GM12875 (cell line): ENCODE measurements at regions not wholly inside any gene's neighbourhood (a gene's known extent, or its start where the extent isn't known, plus 50 kb on each side); places are given as distances from the start of the nearest gene placed in this dataset.

Experiments used
- H3K4me3 ChIP-seq: one replicate; pipeline ENCODE4 v1.5.1; 2011; ENCODE audit warnings: low read depth, low read length, control low read depth
- CTCF ChIP-seq: IDR thresholded peaks from 2 replicates; pipeline ENCODE4 v1.5.1; 2011; ENCODE audit warnings: low read depth, mild to moderate bottlenecking, control low read depth, inconsistent platforms, low read length, moderate library complexity, borderline replicate concordance; ENCODE audit not compliant: insufficient read depth

DNA sequence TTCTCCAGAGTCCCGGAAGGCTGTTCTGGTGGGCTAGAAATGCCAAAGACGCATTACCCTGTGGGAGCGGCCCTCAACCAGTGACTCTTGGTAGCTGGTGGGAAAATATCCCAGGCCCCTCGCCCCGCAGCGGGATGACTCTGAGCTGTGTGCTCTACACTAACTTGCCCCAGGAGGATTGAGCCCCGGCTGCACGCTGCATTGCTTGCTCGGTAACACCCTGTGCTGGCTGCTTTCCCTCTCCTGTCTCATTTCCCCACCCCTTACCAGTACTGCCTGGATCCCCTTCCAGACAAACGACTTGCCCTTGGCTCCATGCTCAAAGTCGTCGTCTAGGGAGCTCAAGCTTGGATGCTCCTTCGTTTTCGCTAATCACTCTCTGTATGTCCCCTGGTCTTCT, 411.8 kb upstream of the SULF2 start:
- no peak overlapping the region for H3K4me3 ChIP-seq
- TF ChIP-seq CTCF, result no peak

- H3K4me3 ChIP-seq, result no peak overlapping the region
- no peak for TF ChIP-seq CTCF
Measured at GRCh38 chr20:48196486-48196885, 411.2 kb upstream of the SULF2 start.

GRCh38 chr20:48196001-48196400, 410.7 kb upstream of the SULF2 start:
- no peak for TF ChIP-seq CTCF
- H3K4me3 ChIP-seq, result no peak overlapping the region

DNA sequence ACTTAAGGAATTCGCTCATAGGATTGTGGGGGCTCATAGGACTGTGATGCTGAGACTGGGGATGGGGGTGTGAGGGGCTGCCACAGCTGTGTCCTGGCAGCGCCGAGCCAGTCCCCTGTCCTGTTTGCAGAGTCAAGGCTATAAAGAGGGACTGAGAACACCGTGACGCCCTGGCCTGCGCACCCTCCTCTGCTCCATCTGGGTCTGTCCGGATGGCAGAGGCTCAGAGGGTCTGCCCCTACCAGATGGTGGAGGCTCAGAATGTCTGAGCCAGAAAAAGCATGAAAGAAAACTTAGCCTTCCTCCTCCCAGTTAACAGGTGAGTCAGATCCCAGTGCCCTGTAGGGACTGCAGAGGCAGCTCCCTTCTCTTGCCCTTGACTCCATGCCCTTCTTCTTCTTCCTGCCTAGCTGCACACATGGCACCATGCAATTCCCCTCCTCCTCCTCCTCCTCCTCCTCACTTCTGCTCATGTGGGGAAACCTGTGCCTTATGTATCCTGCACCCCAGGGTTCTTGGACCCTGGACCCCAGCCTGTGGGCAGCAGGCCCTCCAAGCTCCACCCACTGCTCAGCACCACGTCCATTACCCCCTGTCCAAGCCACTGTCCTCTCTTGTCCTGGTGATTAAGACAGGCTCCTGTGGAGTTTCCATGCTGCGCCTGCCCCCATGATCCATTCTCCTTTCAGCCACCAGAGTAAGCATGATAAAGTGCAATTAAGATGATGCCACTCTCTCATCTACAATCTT, 410.0 kb upstream of the SULF2 start:
- no peak for TF ChIP-seq CTCF
- no peak overlapping the region for H3K4me3 ChIP-seq

- no peak overlapping the region for H3K4me3 ChIP-seq
- no peak for TF ChIP-seq CTCF
Measured at GRCh38 chr20:48194583-48194982, 409.3 kb upstream of the SULF2 start.

DNA sequence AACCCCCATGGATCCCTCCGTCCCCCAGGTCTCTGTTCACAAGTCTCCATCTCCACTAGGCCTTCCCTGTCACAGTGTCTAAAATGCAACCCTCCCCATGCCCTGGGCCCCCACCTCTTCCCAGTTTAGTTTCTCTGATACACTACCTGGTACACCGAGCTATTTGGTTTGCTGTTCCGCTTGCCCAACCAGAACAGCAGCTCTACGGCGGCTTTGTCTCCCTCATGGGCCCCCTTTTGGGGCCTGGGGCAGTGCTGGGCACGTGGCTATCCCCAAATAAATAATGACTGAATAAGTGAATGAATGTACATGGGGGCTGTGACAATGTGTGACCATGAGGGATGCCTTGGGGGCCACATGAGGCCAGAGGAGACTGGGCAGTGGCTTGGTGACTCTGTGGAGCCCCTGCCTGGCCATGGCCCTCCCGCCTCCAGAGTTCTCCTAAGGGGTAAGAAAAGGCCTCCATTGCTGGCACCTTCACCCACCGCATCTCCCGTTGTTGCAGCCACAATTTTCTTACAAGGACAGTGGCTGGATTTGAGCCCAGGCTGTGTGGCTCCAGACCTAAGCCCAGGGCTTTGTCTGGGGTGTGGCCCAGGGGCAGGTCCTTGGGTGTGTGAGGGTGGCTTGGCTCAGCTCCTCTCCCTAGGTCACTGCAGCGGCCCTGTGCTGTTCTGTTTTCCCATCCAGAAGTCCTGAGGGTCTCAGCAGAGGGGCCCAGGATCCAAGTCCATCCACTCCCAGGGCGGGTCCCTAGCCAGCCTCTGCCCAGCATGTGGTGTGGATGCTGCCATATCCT, 408.5 kb upstream of the SULF2 start:
- TF ChIP-seq CTCF, result no peak

DNA sequence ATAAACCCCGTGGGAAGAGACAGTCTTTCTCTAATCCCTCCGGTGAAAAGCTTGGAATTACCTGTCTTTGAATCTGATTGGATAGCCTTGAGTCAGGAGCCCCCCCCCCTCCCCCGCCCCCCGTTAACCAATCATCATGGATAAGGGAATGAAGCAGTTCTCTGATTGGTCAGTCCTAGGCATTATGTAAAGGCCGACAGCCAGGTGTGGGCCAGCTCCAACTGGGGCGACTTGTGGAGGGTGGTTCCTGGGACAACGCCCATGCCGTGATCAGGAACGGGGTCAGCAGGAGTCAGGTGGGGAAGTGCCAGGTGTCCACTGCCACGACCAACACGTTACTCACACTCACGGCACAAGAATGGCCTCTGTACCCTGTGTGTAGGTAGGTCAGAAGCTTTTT, 406.8 kb upstream of the SULF2 start:
- no peak overlapping the region for H3K4me3 ChIP-seq
- no peak for TF ChIP-seq CTCF

More for the DNA sequence above, 408.5 kb upstream of the SULF2 start:
- no peak overlapping the region for H3K4me3 ChIP-seq
